NCI-H187 treated with DMSO at 0.1 percent for 48 hours (cell line): ENCODE measurements at regions not wholly inside any gene's neighbourhood (a gene's known extent, or its start where the extent isn't known, plus 50 kb on each side); places are given as distances from the start of the nearest gene placed in this dataset.

Experiments used
- DNase-seq: peaks from one replicate; lab custom pipeline; 2025; lab: John Stamatoyannopoulos, UW

DNA sequence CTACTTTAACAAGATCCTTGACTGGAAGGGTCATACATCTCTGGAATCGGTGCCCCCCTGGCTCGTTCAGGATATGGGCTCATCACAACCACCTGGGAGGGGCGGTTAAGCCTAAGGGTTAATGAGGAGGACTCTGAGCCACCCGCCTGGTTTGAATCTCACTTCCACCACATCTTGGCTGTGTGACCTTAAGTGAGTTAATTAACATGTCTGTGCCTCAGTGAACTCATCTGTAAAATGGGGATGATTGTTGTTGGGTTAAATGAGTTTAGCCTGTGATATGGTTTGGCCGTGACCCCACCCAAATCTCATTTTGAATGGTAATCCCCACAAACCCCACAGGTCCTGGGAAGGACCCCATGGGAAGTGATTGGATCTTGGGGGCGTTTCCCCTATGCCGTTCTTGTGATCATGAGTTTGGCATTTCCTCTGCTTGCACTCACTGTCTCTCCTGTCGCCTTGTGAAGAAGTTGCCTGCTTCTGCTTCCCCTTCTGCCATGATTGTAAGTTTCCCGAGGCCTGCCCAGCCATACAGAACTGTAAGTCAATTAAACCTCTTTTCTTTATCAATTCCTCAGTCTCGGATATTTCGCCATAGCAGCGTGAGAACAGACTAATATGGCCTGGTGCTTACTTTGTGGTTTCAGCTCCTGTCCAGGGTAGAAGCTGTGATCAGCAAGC lies 214.0 kb upstream of the CIBAR2 start:
- DNase-seq: no peak

DNA sequence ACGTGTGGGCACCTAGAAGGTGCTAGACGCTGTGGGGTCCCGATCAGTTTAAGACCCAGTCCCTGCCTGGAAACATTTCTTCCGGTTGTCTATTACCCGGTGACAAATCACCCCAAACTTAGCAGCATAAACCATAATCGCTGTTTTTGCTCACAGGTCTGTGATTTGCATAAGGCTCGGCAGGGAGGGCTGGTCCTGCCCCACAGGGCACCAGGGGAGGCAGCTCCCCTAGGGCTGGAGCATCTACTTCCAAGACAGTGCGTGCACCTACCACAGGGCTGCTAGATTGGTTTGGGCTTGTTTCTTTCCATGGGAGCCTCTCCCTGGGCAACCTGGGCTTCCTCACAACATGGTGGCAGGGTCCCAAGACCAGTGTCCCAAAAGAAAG lies 214.5 kb upstream of the CIBAR2 start:
- DNase-seq: no peak

DNA sequence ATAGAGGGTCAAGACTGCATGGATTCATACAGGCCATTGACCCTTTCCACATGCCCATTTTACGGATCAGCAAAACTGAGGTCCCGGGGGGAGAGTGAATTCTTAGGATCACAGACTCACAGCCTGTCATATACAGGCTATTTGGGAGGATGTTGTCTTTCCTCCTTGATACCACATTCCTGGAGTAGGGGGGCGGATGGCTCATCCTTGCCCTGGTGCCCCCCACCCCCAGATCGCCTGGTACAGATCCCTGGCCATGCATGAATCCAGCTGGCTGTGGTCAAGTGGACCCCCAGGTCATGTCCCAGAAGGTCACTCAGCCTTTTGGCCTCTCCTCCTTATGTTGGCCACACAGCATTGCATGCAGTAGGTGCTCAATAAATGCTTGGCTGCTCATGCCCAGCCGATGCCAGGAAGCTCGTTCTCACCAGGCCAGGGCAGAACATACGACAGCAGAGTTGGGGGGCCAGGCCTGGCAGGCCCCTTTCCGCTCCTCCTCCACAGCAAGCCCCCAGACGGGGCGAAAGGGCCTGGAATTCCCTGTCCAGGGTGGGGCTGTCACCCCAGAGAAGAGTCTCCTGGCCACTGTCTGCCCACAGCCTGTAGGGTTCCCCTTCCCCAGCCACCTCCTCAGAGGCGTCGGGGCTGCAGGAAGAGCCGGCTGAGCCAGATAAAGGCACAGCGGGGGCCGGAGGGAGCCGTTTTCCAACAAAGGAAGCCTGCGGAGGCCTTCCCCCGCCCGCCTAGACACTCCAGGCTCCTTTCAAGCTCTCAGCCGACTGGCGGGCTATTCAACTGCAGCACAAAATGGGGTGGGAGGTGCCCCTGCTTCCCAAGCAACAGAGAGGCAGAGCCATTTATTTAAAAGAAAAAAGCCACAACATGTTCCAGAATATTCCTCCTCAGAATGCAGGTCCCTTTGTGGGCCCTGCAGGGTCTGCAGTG lies 215.7 kb upstream of the CIBAR2 start:
- DNase-seq: peak; percentile 31

DNA sequence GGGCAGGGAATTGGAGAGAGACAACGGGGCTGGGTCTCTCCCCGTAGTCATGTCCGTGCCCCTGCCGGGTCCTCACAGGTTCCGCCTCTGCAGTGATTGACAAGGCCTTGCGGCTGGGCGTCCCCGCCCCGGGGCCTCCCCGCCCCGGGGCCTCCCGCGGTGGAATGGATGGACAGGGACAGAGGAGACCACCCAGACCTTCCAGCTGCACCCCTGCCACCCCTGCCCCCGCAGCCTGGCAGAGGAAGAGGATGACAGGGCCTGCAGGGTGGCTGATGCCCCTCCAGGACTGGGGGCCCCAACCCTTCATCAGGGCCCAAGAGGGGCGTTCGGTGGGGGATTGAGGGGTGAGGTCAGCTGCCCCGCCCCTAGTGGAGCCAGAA lies 216.4 kb upstream of the CIBAR2 start:
- DNase-seq: no peak

DNA sequence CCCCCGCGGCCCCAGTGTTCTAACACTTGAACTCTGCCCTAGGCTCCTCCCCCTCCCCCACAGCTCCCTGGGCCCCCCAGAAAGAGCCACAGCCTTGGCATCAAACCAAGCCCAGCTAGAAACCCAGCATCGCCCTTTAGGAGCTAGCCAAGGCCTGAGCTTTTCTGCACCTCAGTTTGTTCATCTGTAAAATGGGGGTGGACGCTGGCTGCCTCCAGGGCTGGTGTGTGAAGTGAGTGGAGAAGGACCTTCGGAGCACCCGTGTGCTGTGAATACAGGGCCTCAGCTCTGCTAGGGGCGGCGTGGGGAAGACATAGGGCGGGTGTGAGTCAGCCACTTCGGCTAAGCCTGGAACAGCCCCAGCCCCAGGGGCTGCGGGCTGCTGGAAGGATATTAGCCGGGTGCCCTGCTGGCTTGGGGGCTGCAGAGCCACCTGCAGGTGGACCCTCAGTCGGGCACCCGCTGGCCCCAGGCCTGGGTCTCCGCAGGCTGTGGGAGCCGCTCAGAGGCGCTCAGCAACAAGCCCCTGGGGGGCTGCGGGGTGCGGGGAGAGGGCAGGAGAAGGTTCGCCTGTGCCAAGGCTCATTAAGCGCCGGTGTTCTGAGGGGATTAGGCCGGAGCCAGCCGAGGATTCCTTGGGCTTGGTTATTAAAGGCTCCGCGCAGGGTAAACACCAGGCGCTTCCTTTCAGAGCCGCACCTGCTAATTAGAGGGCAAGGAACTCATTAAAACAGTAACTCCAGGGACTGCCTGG lies 217.0 kb upstream of the CIBAR2 start:
- DNase-seq: no peak

DNA sequence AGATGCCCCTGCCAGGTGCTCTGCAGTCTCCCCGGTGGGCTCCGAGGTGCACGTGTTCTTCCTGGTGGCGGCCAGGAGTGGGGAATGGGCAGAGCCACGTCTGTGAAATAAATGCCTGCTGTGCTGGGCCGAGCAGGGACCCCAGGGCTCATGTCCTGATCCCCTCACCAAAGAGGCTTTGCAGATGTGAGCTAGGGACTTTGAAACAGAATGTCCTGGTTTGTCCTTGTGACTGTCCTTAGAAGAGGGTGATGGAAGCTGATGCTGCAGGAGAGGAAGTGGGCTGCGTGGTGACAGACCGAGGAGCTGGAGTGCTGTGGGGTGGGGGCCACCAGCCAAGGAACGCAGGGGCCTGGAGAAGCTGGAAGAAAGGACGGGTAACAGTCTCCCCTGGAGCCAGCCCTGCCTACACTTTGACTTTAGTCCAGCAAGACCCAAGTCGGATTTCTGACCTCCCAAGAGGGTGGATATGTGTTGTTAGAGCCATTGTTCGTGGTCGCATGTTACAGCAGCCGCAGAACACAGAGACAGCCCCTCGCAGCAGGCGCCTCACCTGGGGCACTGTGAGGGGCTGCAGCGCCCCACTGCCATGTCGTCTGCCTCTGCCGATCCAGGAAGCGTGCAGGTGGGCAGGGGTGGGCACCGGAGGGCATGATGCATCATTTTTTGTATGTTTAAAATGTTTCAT lies 217.9 kb upstream of the CIBAR2 start:
- no peak for DNase-seq

DNA sequence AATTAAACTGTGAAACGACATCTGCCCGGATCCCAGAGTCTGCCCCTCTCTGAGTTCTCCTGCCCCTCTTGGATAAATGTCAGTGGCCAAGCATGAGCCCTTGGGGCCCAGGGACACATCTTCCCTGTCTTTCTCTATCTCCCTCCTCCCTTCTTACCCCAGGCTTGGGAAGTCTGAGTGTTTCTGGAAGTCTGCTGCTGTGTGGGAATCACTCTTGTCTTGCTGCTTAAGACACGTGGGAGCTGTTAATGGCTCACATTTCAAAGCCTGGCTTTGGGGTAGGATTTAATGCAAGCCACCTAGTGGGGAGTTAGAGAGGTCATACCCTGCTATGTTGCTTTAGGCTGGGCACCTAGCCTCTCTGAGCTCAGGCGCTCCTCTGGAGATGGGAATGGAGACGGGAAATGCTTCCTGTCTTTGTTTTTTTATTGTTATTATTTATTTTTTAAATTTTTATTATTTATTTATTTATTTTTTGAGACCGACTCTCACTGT lies 218.5 kb upstream of the CIBAR2 start:
- no peak for DNase-seq

DNA sequence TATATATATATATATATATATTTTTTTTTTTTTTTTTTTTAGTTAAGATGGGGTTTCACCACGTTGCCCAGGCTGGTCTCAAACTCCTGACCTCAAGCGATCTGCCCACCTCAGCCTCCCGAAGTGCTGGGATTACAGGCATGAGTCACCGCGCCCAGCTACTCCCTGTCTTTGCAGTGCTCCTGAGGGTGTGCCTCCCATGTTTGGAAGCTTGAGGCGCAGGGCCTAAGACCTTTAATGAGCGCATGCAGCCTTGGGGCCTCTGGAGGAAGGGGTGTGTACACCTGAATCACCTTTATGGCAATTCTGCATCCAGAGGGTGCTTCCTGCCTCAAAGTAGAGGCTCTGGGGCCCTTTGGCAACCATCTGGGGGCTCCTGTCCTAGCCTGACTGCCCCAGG lies 219.4 kb upstream of the CIBAR2 start:
- DNase-seq: no peak

DNA sequence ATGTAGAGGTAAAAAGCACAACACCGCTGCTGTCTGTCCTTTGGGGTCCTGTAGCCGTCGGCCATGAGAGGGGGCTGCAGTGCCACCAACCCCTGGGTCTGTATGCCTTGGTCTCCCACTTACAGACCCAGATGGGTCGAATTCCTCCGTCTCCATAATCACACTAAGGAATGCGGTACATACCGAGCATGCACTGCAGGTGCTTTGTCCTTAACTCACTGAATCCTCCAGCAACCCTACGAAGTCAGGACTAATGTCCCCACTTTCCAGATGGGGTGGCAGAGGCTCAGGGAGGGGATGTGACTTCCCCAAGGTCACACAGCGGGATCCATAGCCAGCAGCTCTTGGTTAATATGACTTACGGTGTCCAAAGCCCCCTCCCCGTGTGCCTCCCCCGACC lies 219.9 kb upstream of the CIBAR2 start:
- no peak for DNase-seq

DNA sequence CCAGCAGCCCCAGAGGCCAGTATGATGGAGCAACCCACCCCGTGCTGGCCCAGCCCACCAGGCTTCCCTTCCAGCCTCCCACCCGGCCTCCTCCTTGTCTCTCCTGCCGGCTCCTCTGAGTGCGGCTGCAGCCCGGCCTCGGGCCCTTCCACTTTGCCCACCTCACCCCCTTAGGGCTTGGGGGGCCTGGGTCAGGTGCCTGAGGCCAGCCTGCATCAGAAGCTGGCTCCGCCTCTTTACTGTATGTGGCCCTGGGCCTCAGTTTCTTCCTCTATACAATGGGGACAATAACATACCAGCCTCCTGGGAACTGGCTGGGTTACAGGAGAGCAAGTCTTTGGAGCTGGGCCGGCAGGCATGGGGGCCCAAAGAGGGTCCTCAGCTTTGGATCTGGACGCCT lies 221.1 kb upstream of the CIBAR2 start:
- DNase-seq: no peak

DNA sequence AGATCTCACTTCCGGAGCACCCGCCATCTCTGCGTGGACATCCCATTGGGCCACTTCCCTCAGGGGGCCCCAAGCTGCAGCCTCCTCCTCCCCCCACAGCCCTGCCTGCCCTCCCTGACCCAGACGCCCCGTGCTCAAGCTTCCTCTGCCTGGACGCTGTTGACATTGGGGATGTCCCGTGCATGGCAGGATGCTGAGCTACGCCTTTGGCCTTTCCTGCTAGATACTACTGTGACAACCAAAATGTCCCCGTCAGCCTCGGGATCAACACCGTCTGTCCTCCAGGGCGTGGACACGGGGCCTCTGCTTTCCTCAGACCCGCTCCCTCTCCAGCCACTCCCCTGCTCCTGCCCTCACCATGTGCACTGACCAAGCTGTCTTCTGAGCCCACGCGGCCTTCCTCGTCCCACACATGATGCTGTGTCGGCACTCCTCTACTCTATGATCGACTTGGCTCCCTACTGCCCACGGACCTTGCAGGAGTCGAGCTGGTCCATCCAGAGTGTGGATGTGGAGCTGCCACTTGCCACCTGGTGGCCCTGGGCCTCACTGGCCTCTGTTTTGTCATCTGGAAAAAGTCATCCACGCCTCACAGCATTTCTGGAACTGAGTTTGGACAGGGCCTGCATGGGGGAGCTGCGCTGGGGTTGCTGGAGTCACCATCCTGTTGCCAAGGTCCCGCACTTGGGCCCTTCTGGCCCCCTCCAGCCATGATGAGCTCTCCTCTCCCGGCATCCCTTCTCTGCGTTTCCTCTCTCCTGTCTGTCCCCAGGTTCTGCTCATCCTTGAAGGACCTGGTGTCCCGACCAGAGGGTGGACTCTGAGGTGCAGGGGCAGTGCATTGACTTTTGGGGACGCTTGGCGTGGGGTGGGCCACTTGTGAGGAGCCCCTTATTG lies 221.7 kb upstream of the CIBAR2 start:
- DNase-seq: no peak

DNA sequence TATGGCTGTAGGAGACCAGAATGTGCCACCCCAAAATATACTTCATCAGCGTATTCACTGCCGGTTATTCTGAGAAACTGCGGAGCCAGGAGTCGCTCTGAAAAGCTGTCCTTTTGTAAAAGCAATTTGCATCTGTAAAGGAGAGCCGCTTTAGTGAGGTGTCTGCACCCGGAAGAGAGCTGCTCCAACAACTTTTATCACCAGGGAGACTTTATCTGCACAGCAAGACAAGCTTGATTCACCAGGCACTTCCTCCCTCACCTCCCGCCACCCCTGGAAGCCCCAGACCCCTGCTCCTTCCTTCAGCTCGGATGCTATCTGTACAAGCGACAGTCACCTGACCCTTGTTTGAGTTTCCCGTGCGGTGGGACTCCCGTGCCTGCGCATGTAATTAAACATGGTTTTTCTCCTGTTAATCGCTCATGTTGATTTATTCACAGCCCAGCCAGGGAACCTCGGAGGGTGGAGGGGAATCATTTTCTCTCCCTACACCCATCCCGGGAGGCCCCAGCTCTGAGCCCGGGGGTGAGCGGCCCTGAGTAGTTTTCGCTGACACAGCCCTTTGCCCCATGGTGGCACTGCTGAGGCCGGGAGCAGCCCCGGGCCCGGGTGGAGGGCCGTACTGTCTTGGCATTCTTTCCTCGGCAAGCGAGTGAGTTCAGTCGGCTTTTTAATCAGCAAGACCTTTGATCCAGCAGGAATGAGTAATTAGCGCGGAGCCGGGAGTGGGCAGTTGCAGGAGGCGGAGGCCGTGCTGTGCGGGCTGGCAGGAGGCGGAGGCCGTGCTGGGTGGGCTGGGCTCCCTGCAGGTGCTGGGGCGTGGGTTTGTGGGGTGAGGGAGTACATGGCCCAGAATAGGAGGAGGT lies 222.7 kb upstream of the CIBAR2 start:
- DNase-seq: no peak

DNA sequence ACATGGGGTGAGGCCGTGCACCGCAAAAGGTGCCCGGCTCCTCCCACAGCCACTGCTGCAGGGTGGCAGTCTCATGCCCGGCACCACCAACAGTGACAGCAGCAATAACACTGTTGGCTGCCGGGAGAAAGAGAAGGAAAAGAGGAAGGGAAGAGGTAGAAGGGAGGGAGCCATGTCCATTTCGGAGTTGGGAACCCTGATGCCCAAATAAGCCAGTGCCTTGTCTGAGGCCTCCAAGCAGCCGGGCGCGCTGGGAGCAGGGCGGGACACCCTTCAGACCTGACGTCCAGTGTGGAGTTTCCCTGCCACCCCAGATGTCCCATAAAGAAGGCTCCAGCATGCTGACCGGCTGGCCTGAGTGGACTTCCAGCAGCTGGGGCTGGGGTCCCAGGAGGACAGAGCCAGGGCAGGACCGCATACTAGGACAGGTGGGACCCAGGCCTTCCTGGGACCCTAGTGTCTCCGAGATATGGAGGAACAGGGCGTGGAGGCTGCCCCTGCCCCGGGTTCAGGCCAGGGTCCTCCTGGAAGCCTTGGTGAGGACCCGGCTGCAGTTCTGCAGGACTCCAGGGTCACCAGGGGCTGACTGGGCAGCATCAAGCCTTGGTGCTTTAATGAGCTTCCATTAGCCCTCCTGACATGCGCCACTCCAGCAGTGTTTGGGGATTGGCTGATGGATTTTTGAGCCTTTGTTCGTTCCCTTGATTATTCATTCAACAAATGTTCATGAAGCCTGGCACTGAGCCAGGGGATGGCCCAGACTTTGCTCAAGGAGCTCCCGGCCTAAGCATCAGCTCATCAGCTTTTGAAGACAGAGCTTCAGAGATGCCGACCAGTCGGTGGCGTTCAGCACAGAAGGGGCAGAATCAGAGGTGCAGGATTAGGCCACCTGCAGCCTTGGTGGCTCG lies 223.6 kb upstream of the CIBAR2 start:
- DNase-seq: no peak

DNA sequence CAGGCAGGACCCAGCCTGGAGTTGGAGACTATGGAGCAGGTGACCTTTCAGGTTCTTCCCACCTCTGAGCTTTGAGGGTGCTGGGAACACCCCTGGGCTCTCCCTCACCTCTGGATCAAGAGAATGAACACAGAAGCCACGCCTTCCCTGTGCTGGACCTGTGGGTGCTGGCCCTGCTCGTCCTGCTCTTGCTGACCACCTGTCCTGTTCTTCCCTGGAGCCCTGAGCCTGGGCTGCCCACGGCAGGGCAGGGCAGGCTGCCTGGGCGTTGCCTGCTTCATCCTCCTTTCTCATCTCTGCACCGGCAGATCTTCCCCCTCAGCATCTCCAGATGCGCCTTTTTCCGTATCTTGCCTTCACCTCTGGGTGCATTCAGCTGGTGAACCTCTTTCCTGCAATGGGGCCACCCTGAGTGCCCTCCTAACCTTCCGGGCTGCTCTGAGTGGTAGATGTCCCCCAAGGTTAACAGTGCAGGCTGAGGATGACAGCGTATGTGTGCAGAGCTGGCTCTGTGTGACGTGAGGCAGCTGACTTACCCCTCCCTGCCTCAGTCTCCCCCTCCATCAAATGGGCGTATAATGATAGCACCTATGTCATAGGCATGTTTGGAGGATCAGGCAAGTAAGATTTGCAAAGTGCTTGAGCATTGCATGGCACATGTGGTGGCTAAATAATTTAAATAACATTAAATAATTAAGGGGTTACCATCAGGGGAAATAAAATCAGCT lies 225.8 kb upstream of the CIBAR2 start:
- DNase-seq: no peak

DNA sequence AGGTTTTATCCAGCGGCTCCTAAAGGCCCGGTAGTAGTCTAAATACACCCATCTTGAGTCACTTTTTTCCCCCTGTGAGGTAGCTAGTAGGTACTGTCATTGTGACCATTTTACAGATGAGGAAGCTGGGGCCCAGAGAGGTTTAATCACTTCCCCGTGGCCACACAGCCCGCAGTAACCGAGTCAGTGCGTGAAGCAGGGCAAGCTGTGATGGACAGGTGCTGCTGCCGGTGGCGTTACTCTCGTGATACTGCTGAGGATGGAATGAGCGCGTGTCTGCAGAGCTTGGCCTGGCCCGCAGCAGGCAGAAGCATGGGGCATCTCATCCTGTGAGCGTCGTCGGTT lies 226.3 kb upstream of the CIBAR2 start:
- DNase-seq: no peak

DNA sequence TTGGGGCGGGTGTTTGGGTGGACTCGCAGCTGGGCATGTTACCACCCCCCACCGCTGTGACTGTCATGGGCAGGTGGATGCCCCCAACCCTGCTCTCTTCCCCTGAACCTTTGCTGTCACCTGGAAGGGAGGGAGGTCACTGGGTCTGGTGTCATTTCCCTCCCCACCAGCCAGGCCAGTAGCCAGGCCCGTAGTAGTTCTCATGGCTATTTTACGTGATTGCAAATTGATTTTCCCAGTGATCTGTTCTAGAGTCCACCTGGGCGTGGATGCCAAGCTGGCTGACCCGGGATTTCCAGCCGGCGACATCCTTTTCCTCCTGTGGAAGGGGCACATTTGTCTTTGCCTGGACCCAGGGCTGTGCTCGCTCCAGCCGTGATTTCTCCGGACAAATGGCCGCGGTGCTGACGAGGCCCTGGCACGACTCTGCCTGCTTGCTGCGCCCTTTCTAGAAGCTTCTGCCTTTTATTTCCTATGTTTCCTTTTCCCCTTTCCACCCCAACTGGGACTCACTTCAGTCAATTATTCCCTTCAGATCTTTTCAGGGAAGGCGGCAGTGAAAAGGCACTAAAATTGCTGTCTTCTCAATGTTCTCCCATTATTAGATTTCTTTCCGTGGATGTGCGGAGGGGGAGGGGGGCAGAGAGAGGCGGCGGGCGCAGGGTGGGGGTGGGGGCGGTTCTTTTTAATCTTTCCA lies 226.9 kb upstream of the CIBAR2 start:
- DNase-seq: no peak

DNA sequence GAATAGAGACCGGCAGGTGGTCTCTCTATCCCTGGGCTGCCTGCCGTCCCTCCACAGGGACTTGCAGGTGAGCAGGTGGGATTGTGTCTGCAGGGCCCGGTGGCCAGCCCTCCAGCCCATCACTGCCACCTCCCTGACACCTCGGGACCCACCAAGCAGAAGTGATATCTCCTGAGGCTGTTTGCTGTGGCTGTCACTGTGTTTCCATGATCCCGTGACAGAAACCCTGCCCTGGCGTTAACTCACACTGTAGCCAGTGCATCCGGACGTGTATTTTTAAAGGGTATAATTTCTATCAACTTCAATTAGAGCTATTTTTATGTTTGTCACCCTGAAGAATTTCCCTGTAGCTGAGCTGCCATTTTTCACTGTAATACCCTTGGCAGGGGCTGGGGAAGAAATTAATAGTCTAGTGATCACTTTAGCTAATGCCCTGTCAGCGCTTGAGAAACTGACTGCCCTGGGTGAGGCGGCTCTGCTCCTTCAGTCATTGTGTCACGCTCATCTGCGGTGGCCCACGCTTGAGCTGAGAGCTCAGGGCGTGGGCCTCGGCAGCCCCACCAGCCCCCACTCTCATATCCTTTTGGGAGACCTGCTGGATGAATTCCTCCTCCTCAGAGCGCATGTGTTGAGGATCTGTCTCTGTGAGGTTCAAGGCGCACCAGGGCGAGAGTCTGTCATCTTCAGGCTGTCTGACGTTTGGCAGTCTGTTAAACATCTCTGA lies 229.9 kb upstream of the CIBAR2 start:
- DNase-seq: no peak
